ENCODE measurements at regions not wholly inside any gene's neighbourhood (a gene's known extent, or its start where the extent isn't known, plus 50 kb on each side); places are given as distances from the start of the nearest gene placed in this dataset.

GRCh38 chr11:128093689-128094088, 493.7 kb downstream of the ETS1 start:
- TF ChIP-seq NFYB (CRISPR knock-in tag; conservative IDR thresholded peaks at IDR 0.05; ENCODE audit: low read depth), result no peak
- no peak for TF ChIP-seq HMGA2 (CRISPR knock-in tag; IDR thresholded peaks at IDR 0.05)
- no peak for TF ChIP-seq STAT6 (CRISPR knock-in tag; conservative IDR thresholded peaks at IDR 0.05; ENCODE audit: low read depth)
- no peak for TF ChIP-seq CREB1 (CRISPR knock-in tag; IDR thresholded peaks at IDR 0.05)

GRCh38 chr11:128089962-128090361, 497.4 kb downstream of the ETS1 start:
- peaks cover 29% of the 10 kb centered on the region for H3K9me3 Mint-ChIP-seq
- no peaks in the 10 kb centered on the region; the same call in 1 of the 2 replicates for H3K27me3 Mint-ChIP-seq (ENCODE audit: low read depth)
- TF ChIP-seq SMAD3 (CRISPR knock-in tag; IDR thresholded peaks at IDR 0.05; ENCODE audit: borderline replicate concordance), result no peak
- TF ChIP-seq ZNF219 (CRISPR knock-in tag; IDR thresholded peaks at IDR 0.05; ENCODE audit: borderline replicate concordance), result no peak
- TF ChIP-seq CBFB (CRISPR knock-in tag; IDR thresholded peaks at IDR 0.05; ENCODE audit: low read depth), result no peak
- TF ChIP-seq ETV6 (CRISPR knock-in tag; IDR thresholded peaks at IDR 0.05), result no peak
- TF ChIP-seq GABPB1 (CRISPR knock-in tag; IDR thresholded peaks at IDR 0.05), result no peak
- TF ChIP-seq FOXP4 (CRISPR knock-in tag; IDR thresholded peaks at IDR 0.05), result no peak
- TF ChIP-seq PREB (CRISPR knock-in tag; IDR thresholded peaks at IDR 0.05; ENCODE audit: borderline replicate concordance), result no peak
- TF ChIP-seq ATF3 (CRISPR knock-in tag; conservative IDR thresholded peaks at IDR 0.05), result no peak
- TF ChIP-seq CTCF (IDR thresholded peaks at IDR 0.05), result no peak
- no peak for TF ChIP-seq ESRRA (CRISPR knock-in tag; IDR thresholded peaks at IDR 0.05; ENCODE audit: borderline replicate concordance)
- TF ChIP-seq SOX15 (CRISPR knock-in tag; IDR thresholded peaks at IDR 0.05), result no peak
- TF ChIP-seq RORB (CRISPR knock-in tag; IDR thresholded peaks at IDR 0.05), result no peak
- no peak for TF ChIP-seq MYBL2 (CRISPR knock-in tag; IDR thresholded peaks at IDR 0.05)
- no peak for TF ChIP-seq TP53 (CRISPR knock-in tag; IDR thresholded peaks at IDR 0.05)
- no peak for TF ChIP-seq ZNF232 (CRISPR knock-in tag; IDR thresholded peaks at IDR 0.05)
- TF ChIP-seq JUN (CRISPR knock-in tag; IDR thresholded peaks at IDR 0.05), result no peak
- TF ChIP-seq IRF1 (CRISPR knock-in tag; IDR thresholded peaks at IDR 0.05), result no peak
- ATAC-seq (no peak), DNase-seq (ENCODE audit: low spot score) (no peak)
- H3K4me1 Mint-ChIP-seq, result no peaks in the 10 kb centered on the region
- H3K27ac Mint-ChIP-seq, result no peak overlapping the region
- no peak overlapping the region for H3K4me3 Mint-ChIP-seq
- H3K36me3 Mint-ChIP-seq, result peaks cover 8% of the 10 kb centered on the region
- POLR2A ChIA-PET, result no interaction called here
- CTCF ChIA-PET, result no interaction called here

More at GRCh38 chr11:128093689-128094088, 493.7 kb downstream of the ETS1 start:
- no peak for DNase-seq (ENCODE audit: low spot score)
- Mint-ChIP-seq H3K27me3 (ENCODE audit: low read depth) (no peaks in the 10 kb centered on the region; the same call in 1 of the 2 replicates), H3K4me1 (peaks cover under 1% of the 10 kb centered on the region), H3K4me3 (no peak overlapping the region), H3K36me3 (peaks cover 8% of the 10 kb centered on the region), H3K9me3 (peaks cover 25% of the 10 kb centered on the region), H3K27ac (no peak overlapping the region)
- ChIA-PET POLR2A (no interaction called here), CTCF (no interaction called here)
- ATAC-seq, result no peak

Measured in WTC11 (cell line).